Upper lobe of left lung (tissue), 6 donors: ENCODE measurements at regions not wholly inside any gene's neighbourhood (a gene's known extent, or its start where the extent isn't known, plus 50 kb on each side); places are given as distances from the start of the nearest gene placed in this dataset.

Experiments
- ATAC-seq, 2 donors: fragments of 200-7000 bp; cut with Tn5 transposase; one replicate each; pipeline ENCODE4 v1.9.1; 2022; ENCODE audit warnings: mild to moderate bottlenecking in 2 of 2, moderate library complexity in 2 of 2; ENCODE audit not compliant: low FRiP score in 2 of 2
- DNase-seq, 2 donors: peaks; one replicate each; pipeline ENCODE4 v3.0.0-alpha.2; 2019 to 2020
- H3K27ac ChIP-seq, 4 donors: fragments of 200-600 bp; sonication (generic); one replicate each; pipeline ENCODE4 v1.5.1; 2016 to 2019
- H3K27me3 ChIP-seq, 4 donors: fragments of 200-600 bp; sonication (generic); one replicate each; pipeline ENCODE4 v1.5.1; 2017 to 2019
- H3K36me3 ChIP-seq, 4 donors: fragments of 200-600 bp; sonication (generic); one replicate each; pipeline ENCODE4 v1.5.1; 2016 to 2019
- H3K4me1 ChIP-seq, 4 donors: fragments of 200-600 bp; sonication (generic); one replicate each; pipeline ENCODE4 v1.5.1; 2018 to 2019
- H3K4me3 ChIP-seq, 4 donors: fragments of 200-600 bp; sonication (generic); one replicate each; pipeline ENCODE4 v1.5.1; 2017 to 2019; ENCODE audit warnings: mild to moderate bottlenecking in 2 of 4, moderate library complexity in 1 of 4
- H3K9me3 ChIP-seq, 4 donors: fragments of 200-600 bp; sonication (generic); one replicate each; pipeline ENCODE4 v1.5.1; 2018 to 2019
- CTCF ChIP-seq, 6 experiments: fragments of 450-650 bp in 4 of 6; fragments of 200-600 bp in 2 of 6; sonication (generic) in 2 of 6; IDR thresholded peaks; one replicate each; pipeline ENCODE4 v1.5.1; 2016 to 2019; ENCODE audit warnings: antibody characterized with exemption in 6 of 6
- EP300 ChIP-seq, 4 donors: sonication (generic); formaldehyde crosslinking; IDR thresholded peaks; one replicate each; pipeline ENCODE4 v1.5.1; 2017; ENCODE audit warnings: antibody characterized with exemption in 4 of 4, control low read depth in 2 of 4
- POLR2A ChIP-seq, 4 donors: fragments of 450-650 bp; IDR thresholded peaks; one replicate each; pipeline ENCODE4 v1.5.1; 2016 to 2017; ENCODE audit warnings: antibody characterized with exemption in 4 of 4, mild to moderate bottlenecking in 2 of 4
- POLR2AphosphoS5 ChIP-seq, 2 donors: sonication (generic); formaldehyde crosslinking; IDR thresholded peaks; one replicate each; pipeline ENCODE4 v1.5.1; 2017; ENCODE audit warnings: antibody characterized with exemption in 2 of 2
- WGBS, 2 donors: methylation state at CpG; one replicate each; pipeline ENCODE4 v1.1.5; 2017 to 2018; 5-methylcytosine and 5-hydroxymethylcytosine counted together
- donor health status: DM: no; HTN: no; CAD: no; lungs with moderate emphysema.
- donor health status: DM: no; HTN: yes; CAD: no; lungs with severe emphysema.

GRCh38 chr1:60463146-60463545, 389.6 kb upstream of the C1orf87 start:
- WGBS, 2 donors = 83 to 93% methylated on average over 2 of the region's 2 CpGs
- H3K9me3 ChIP-seq = no peaks in the 10 kb centered on the region
- H3K27ac ChIP-seq = no peak overlapping the region
- H3K36me3 ChIP-seq = no peaks in the 10 kb centered on the region
- no peaks in the 10 kb centered on the region for H3K27me3 ChIP-seq
- H3K4me3 ChIP-seq = no peak overlapping the region
- no peaks in the 10 kb centered on the region for H3K4me1 ChIP-seq
- DNase-seq = no peak
- no peak for TF ChIP-seq CTCF (IDR thresholded peaks at IDR 0.05)
- no peak for TF ChIP-seq POLR2AphosphoS5 (IDR thresholded peaks at IDR 0.05)
- TF ChIP-seq EP300 (IDR thresholded peaks at IDR 0.05) = no peak
- TF ChIP-seq POLR2A (IDR thresholded peaks at IDR 0.05) = no peak
- ATAC-seq = no peak

DNA sequence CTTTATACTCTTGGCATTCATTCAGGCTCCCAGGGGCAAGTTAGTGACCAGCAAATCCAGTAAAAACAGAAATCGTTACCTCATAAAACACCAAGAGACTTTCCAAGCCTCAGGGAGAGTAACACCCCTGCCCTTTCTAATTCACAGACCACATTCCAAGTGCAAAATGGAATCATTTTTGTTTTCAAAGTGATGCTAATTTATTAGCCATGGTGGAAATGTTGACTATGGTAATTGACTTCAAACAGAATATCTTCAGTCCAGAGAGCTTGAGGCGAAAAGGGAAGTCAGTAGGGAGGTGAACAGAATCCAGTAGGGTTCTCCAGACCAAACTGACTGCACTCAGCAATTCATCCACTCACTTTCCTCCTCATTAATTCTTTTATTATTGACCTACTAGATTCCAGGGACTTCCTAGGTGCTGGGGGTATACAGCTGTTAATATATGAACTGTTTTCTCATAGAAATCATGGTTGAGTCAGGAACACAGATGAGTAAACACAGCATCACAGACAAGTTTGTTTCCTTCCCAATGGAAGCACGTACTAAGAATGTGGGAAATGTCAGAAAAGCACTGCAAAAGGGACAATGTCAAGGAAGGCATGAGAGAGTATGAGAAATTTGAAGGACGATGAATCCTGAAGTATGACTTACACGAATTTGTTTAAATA, 388.5 kb upstream of the C1orf87 start:
- DNase-seq (no peak), ATAC-seq (no peak)
- H3K4me3 ChIP-seq = no peak overlapping the region
- 79 to 85% methylated on average over 5 of the region's 5 CpGs for WGBS, 2 donors
- no peak for TF ChIP-seq POLR2A (IDR thresholded peaks at IDR 0.05)
- TF ChIP-seq POLR2AphosphoS5 (IDR thresholded peaks at IDR 0.05) = no peak
- no peak for TF ChIP-seq CTCF (IDR thresholded peaks at IDR 0.05)
- no peak for TF ChIP-seq EP300 (IDR thresholded peaks at IDR 0.05)
- H3K27ac ChIP-seq = no peak overlapping the region
- H3K27me3 ChIP-seq = no peaks in the 10 kb centered on the region
- no peaks in the 10 kb centered on the region for H3K36me3 ChIP-seq
- no peaks in the 10 kb centered on the region for H3K9me3 ChIP-seq
- no peaks in the 10 kb centered on the region for H3K4me1 ChIP-seq

DNA sequence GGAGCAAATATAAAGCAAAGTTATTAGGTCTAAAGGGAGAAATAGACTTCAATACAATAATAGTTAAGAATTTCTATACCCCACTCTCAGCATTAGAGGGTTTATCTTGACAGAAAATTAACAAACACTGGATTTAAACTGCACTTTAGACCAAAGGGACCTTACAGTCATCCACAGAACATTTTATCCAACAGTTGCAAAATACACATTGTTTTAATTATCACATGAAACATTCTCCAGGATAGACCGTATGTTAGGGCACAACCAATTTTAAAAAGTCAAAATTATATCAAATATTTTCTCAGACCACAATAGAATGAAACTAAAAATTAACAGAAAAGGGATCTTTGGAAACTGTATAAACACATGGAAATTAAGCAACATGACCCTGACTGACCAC, 384.5 kb upstream of the C1orf87 start:
- H3K36me3 ChIP-seq = no peaks in the 10 kb centered on the region
- H3K27me3 ChIP-seq = no peaks in the 10 kb centered on the region
- H3K27ac ChIP-seq = no peak overlapping the region
- DNase-seq (no peak), ATAC-seq (no peak)
- H3K4me3 ChIP-seq = no peak overlapping the region
- WGBS, 2 donors = 94 to 96% methylated on average over 1 of the region's 1 CpG
- no peaks in the 10 kb centered on the region for H3K9me3 ChIP-seq
- TF ChIP-seq POLR2AphosphoS5 (IDR thresholded peaks at IDR 0.05) = no peak
- TF ChIP-seq EP300 (IDR thresholded peaks at IDR 0.05) = no peak
- TF ChIP-seq CTCF (IDR thresholded peaks at IDR 0.05) = no peak
- H3K4me1 ChIP-seq = no peaks in the 10 kb centered on the region

DNA sequence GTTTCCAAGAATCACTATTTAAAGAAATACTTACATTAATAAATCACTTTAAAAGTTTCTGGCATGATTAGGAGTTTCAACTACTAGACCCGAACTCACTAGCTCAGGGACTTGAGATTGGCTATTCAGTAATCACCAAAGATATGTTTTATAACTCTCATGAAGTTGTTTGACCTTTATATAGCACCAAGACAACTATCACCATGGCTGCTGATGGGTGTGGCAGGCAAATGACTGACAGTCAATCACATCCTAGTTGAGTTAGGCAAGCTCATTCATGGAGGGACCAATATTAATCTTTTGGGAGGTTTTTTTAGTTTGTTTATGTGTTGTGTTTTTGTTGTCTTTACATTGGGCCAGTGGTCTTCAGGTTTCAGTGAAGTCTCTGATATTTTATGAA, 376.3 kb upstream of the C1orf87 start:
- TF ChIP-seq EP300 (IDR thresholded peaks at IDR 0.05) (no peak), POLR2AphosphoS5 (IDR thresholded peaks at IDR 0.05) (no peak), POLR2A (IDR thresholded peaks at IDR 0.05) (no peak), CTCF (IDR thresholded peaks at IDR 0.05) (no peak)
- no peaks in the 10 kb centered on the region for H3K36me3 ChIP-seq
- no peaks in the 10 kb centered on the region for H3K27me3 ChIP-seq
- DNase-seq (no peak), ATAC-seq (no peak)
- WGBS, 2 donors = 56 to 79% methylated on average over 1 of the region's 1 CpG
- H3K9me3 ChIP-seq = no peaks in the 10 kb centered on the region
- no peaks in the 10 kb centered on the region for H3K4me1 ChIP-seq
- no peak overlapping the region for H3K4me3 ChIP-seq
- H3K27ac ChIP-seq = no peak overlapping the region

DNA sequence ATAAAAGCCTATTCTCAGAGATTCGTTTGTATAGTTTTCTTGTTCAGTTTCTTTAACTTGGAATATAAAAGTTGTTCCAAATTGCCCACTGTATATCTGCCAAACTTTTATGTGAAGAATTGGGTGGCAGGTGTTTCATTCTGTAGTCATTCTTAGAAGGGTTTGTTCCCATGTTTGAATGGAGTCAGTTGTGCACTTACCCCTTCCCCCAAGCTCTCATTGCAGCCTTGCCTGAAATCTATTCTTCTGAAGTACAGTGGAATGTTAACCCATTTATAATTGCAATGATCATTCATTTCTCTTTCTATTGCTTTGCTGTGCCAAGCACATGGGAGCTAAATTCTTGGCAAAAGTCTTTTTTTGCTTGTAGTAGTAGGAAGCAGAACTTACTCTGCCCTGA, 375.3 kb upstream of the C1orf87 start:
- WGBS, 2 donors = 37 to 60% methylated on average over 1 of the region's 1 CpG
- ATAC-seq (no peak), DNase-seq (no peak)
- TF ChIP-seq EP300 (IDR thresholded peaks at IDR 0.05) = no peak
- no peak for TF ChIP-seq POLR2AphosphoS5 (IDR thresholded peaks at IDR 0.05)
- TF ChIP-seq POLR2A (IDR thresholded peaks at IDR 0.05) = no peak
- TF ChIP-seq CTCF (IDR thresholded peaks at IDR 0.05) = no peak
- Histone ChIP-seq H3K4me3 (no peak overlapping the region), H3K36me3 (no peaks in the 10 kb centered on the region), H3K27me3 (no peaks in the 10 kb centered on the region), H3K9me3 (no peaks in the 10 kb centered on the region), H3K27ac (no peak overlapping the region), H3K4me1 (no peaks in the 10 kb centered on the region)
